SJCRH30 (cell line): ENCODE measurements at regions not wholly inside any gene's neighbourhood (a gene's known extent, or its start where the extent isn't known, plus 50 kb on each side); places are given as distances from the start of the nearest gene placed in this dataset.

Source experiments
- DNase-seq, 2 experiments: peaks; one replicate each; pipeline ENCODE4 v3.0.0-alpha.2; 2015 to 2020
- H3K27ac ChIP-seq: fragments of 250-450 bp; sonication (Bioruptor Pico); 2 replicates; pipeline ENCODE4 v1.5.1; 2020; ENCODE audit warnings: mild to moderate bottlenecking, moderate library complexity
- H3K27me3 ChIP-seq: fragments of 250-450 bp; sonication (Bioruptor Pico); 2 replicates; pipeline ENCODE4 v1.5.1; 2020; ENCODE audit warnings: mild to moderate bottlenecking, moderate library complexity
- H3K36me3 ChIP-seq: fragments of 250-450 bp; sonication (Bioruptor Pico); 2 replicates; pipeline ENCODE4 v1.5.1; 2020; ENCODE audit warnings: mild to moderate bottlenecking, moderate library complexity
- H3K4me1 ChIP-seq: fragments of 250-450 bp; sonication (Bioruptor Pico); 2 replicates; pipeline ENCODE4 v1.5.1; 2020; ENCODE audit warnings: mild to moderate bottlenecking, moderate library complexity
- H3K4me3 ChIP-seq: fragments of 250-450 bp; sonication (Bioruptor Pico); 2 replicates; pipeline ENCODE4 v1.5.1; 2020; ENCODE audit warnings: mild to moderate bottlenecking, moderate library complexity
- H3K9me3 ChIP-seq: fragments of 250-450 bp; sonication (Bioruptor Pico); replicated peaks from 2 replicates; pipeline ENCODE4 v1.5.1; 2020; ENCODE audit warnings: mild to moderate bottlenecking, moderate library complexity

- no peaks in the 10 kb centered on the region for H3K27me3 ChIP-seq
- H3K27ac ChIP-seq = no peak overlapping the region
- peaks cover 3% of the 10 kb centered on the region for H3K4me1 ChIP-seq
- DNase-seq = peak; percentile 6 to 40
- H3K9me3 ChIP-seq = no peaks in the 10 kb centered on the region
- no peak overlapping the region for H3K4me3 ChIP-seq
- H3K36me3 ChIP-seq = no peaks in the 10 kb centered on the region
These were observed 274.3 kb downstream of the JRKL start for GRCh38 chr11:96664110-96664509.

- no peaks in the 10 kb centered on the region for H3K27me3 ChIP-seq
- peak in 1 of 2 experiments; percentile 17 for DNase-seq
- no peaks in the 10 kb centered on the region for H3K4me1 ChIP-seq
- H3K9me3 ChIP-seq = no peaks in the 10 kb centered on the region
- no peak overlapping the region for H3K4me3 ChIP-seq
- H3K36me3 ChIP-seq = no peaks in the 10 kb centered on the region
- H3K27ac ChIP-seq = no peak overlapping the region
These were observed 290.6 kb downstream of the JRKL start for GRCh38 chr11:96680211-96681018.

DNA sequence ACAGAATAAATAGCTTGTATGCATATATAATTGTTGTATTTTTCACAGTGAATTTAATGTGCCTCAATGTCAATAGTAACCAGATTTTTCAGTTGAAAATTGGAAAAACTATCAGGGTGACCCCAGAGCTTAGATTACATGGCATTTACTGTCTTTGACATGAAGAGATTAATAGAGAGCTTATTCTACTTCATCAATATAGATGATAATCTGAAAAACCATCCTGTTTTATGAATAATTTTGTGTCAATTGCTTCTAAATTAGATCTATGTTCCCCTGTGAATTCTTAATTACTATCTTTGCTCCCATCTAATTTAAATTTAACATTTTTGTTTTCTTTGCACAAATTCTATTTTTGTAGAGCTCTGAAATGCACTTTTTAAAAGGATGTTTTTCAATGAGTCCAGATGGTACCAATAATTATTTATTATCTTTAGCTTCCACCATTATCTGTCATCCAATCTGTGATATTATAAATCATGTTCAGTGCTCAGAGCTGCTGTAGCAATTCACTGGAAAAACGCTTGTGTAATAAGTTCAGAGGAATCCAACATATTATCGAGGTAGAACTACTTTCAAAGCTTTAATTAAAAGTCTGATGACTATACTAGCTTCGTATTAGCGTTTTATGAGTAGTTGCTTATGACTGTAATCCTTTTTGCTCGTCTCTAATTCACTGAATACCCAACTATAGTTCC is 291.4 kb downstream of the JRKL start:
- Histone ChIP-seq H3K9me3 (no peaks in the 10 kb centered on the region), H3K4me3 (no peak overlapping the region), H3K36me3 (no peaks in the 10 kb centered on the region), H3K4me1 (no peaks in the 10 kb centered on the region), H3K27me3 (no peaks in the 10 kb centered on the region), H3K27ac (no peak overlapping the region)
- DNase-seq = no peak

GRCh38 chr11:96694338-96694737 is 304.5 kb downstream of the JRKL start:
- Histone ChIP-seq H3K4me3 (no peak overlapping the region), H3K27ac (no peak overlapping the region), H3K36me3 (no peaks in the 10 kb centered on the region), H3K27me3 (no peaks in the 10 kb centered on the region), H3K4me1 (no peaks in the 10 kb centered on the region), H3K9me3 (no peaks in the 10 kb centered on the region)
- peak in 1 of 2 experiments; percentile 10 for DNase-seq

- Histone ChIP-seq H3K27ac (no peak overlapping the region), H3K4me1 (no peaks in the 10 kb centered on the region), H3K36me3 (no peaks in the 10 kb centered on the region)
These were observed 306.9 kb downstream of the JRKL start for GRCh38 chr11:96696731-96697130.

GRCh38 chr11:96697466-96697865 is 307.7 kb downstream of the JRKL start:
- no peaks in the 10 kb centered on the region for H3K36me3 ChIP-seq
- H3K27ac ChIP-seq = no peak overlapping the region
- no peaks in the 10 kb centered on the region for H3K4me1 ChIP-seq
- DNase-seq = no peak
- no peaks in the 10 kb centered on the region for H3K27me3 ChIP-seq
- H3K9me3 ChIP-seq = no peaks in the 10 kb centered on the region
- H3K4me3 ChIP-seq = no peak overlapping the region

More at GRCh38 chr11:96696731-96697130, 306.9 kb downstream of the JRKL start:
- Histone ChIP-seq H3K4me3 (no peak overlapping the region), H3K9me3 (no peaks in the 10 kb centered on the region), H3K27me3 (no peaks in the 10 kb centered on the region)
- no peak for DNase-seq

DNA sequence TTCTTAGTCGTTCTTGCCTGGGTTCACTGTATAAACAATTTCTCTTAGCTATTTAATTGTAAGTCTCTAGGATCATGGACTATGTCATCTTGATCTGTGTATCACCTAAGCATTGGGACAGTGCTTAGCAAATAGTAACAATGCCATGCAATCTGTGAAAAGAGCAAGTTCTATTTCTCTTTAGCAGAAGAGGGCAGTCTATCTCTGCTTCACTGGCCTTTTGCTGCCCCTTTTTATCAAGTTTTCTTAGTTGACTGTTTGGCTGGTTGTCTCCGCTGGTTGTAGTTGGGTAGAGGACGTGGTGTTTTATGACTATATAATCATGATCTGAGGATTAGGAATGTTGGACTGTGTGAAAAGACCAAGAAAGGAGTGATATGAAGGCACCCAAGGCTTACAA is 315.0 kb downstream of the JRKL start:
- Histone ChIP-seq H3K9me3 (no peaks in the 10 kb centered on the region), H3K27me3 (no peaks in the 10 kb centered on the region), H3K4me3 (no peak overlapping the region), H3K4me1 (no peaks in the 10 kb centered on the region), H3K36me3 (no peaks in the 10 kb centered on the region), H3K27ac (no peak overlapping the region)
- no peak for DNase-seq

DNA sequence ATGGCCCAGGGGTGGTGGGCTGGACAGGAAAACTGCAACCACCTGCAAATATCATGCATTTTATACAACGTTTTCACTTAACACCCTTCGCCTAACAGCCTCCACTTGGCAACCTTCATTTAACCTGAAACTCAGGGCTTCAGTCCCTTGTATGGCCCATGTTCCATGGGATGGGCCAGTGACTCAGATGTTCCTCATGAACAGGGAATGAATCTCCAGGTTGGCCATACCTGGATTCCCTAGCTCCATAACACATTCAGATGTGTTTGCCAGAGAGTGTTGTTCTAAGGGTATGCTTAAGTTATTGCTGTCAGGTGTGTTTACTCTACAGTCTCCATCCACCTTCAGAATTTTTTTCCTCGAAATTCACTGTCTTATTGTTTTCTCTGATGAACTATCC is 316.9 kb downstream of the JRKL start:
- no peak for DNase-seq
- Histone ChIP-seq H3K27ac (no peak overlapping the region), H3K4me1 (no peaks in the 10 kb centered on the region), H3K9me3 (no peaks in the 10 kb centered on the region), H3K36me3 (no peaks in the 10 kb centered on the region), H3K27me3 (no peaks in the 10 kb centered on the region), H3K4me3 (no peak overlapping the region)

GRCh38 chr11:96707273-96707672 is 317.5 kb downstream of the JRKL start:
- Histone ChIP-seq H3K9me3 (no peaks in the 10 kb centered on the region), H3K27ac (no peak overlapping the region), H3K36me3 (no peaks in the 10 kb centered on the region), H3K4me1 (no peaks in the 10 kb centered on the region), H3K27me3 (no peaks in the 10 kb centered on the region), H3K4me3 (no peak overlapping the region)
- no peak for DNase-seq

- Histone ChIP-seq H3K9me3 (no peaks in the 10 kb centered on the region), H3K4me1 (no peaks in the 10 kb centered on the region), H3K27me3 (no peaks in the 10 kb centered on the region), H3K4me3 (no peak overlapping the region), H3K27ac (no peak overlapping the region), H3K36me3 (no peaks in the 10 kb centered on the region)
- DNase-seq = no peak
These were observed 318.5 kb downstream of the JRKL start for GRCh38 chr11:96708219-96708878.

GRCh38 chr11:96713301-96713700 is 323.5 kb downstream of the JRKL start:
- Histone ChIP-seq H3K9me3 (no peaks in the 10 kb centered on the region), H3K27me3 (no peaks in the 10 kb centered on the region), H3K4me1 (no peaks in the 10 kb centered on the region), H3K4me3 (no peak overlapping the region), H3K36me3 (no peaks in the 10 kb centered on the region), H3K27ac (no peak overlapping the region)
- no peak for DNase-seq

DNA sequence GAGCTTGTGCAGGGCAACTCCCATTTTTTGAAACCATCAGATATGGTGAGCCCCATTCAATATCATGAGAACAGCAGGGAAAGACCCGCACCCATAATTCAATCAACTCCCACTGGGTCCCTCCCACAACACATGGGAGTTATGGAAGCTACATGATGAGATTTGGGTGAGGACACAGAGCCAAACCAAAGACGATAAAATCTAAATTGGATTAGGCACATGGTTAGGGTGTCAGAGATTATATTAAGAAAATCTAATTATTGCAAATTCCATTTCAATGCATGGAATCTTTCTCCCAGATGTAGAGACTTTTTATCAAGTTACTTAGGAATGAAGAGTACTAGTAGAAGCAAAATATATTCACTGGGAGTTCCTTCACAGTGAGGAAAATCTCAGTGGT is 324.9 kb downstream of the JRKL start:
- Histone ChIP-seq H3K9me3 (no peaks in the 10 kb centered on the region), H3K27ac (no peak overlapping the region), H3K4me3 (no peak overlapping the region), H3K36me3 (no peaks in the 10 kb centered on the region), H3K27me3 (no peaks in the 10 kb centered on the region), H3K4me1 (no peaks in the 10 kb centered on the region)
- DNase-seq = no peak

- Histone ChIP-seq H3K27me3 (no peaks in the 10 kb centered on the region), H3K27ac (no peak overlapping the region), H3K9me3 (no peaks in the 10 kb centered on the region), H3K36me3 (no peaks in the 10 kb centered on the region), H3K4me3 (no peak overlapping the region), H3K4me1 (no peaks in the 10 kb centered on the region)
- DNase-seq = no peak
These were observed 325.4 kb downstream of the JRKL start for GRCh38 chr11:96715208-96715607.

- Histone ChIP-seq H3K4me3 (no peak overlapping the region), H3K27ac (no peak overlapping the region), H3K36me3 (no peaks in the 10 kb centered on the region), H3K4me1 (no peaks in the 10 kb centered on the region), H3K27me3 (no peaks in the 10 kb centered on the region), H3K9me3 (no peaks in the 10 kb centered on the region)
- no peak for DNase-seq
These were observed 346.8 kb downstream of the JRKL start for GRCh38 chr11:96736601-96737000.

- no peaks in the 10 kb centered on the region for H3K27me3 ChIP-seq
- H3K27ac ChIP-seq = no peak overlapping the region
- H3K4me1 ChIP-seq = no peaks in the 10 kb centered on the region
- no peaks in the 10 kb centered on the region for H3K36me3 ChIP-seq
- peak; percentile 54 to 58 for DNase-seq
- H3K9me3 ChIP-seq = no peaks in the 10 kb centered on the region
- no peak overlapping the region for H3K4me3 ChIP-seq
These were observed 348.5 kb downstream of the JRKL start for GRCh38 chr11:96738311-96738710.
